ENCODE measurements at regions not wholly inside any gene's neighbourhood (a gene's known extent, or its start where the extent isn't known, plus 50 kb on each side); places are given as distances from the start of the nearest gene placed in this dataset.

DNA sequence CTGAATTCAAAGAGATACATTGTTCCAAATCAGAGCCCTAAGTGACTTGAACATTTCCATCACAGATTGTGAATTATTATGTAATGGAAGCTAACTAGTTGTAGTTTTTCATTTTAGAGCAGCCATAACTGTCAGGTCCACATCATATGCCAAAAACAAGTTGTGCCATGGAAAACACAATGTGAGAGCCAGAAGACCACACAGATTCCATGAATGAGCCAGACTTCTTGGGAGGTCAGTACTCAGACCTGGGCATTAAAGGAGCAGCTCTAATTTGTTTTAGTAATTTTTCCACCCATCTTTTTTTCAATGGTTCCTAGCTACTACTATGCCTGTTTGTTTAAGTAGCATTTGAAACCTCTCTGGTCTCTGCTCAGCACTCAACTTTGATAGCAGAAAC is 279.4 kb downstream of the FAT3 start:
- TF ChIP-seq, protein P1, sequence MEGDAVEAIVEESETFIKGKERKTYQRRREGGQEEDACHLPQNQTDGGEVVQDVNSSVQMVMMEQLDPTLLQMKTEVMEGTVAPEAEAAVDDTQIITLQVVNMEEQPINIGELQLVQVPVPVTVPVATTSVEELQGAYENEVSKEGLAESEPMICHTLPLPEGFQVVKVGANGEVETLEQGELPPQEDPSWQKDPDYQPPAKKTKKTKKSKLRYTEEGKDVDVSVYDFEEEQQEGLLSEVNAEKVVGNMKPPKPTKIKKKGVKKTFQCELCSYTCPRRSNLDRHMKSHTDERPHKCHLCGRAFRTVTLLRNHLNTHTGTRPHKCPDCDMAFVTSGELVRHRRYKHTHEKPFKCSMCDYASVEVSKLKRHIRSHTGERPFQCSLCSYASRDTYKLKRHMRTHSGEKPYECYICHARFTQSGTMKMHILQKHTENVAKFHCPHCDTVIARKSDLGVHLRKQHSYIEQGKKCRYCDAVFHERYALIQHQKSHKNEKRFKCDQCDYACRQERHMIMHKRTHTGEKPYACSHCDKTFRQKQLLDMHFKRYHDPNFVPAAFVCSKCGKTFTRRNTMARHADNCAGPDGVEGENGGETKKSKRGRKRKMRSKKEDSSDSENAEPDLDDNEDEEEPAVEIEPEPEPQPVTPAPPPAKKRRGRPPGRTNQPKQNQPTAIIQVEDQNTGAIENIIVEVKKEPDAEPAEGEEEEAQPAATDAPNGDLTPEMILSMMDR (optimal IDR thresholded peaks at IDR 0.05 in 1 of 3, IDR thresholded peaks at IDR 0.05 in 1 of 3, conservative IDR thresholded peaks at IDR 0.05 in 1 of 3; ENCODE audit: extremely low read depth in 1 of 3, insufficient read depth in 2 of 3, low read length in 3 of 3): no peak
- no peak for TF ChIP-seq EZH2 (IDR thresholded peaks at IDR 0.05; ENCODE audit: low read length)

Data from keratinocyte (primary cell).